Nephron progenitor cell (in vitro differentiated cells): ENCODE measurements at regions not wholly inside any gene's neighbourhood (a gene's known extent, or its start where the extent isn't known, plus 50 kb on each side); places are given as distances from the start of the nearest gene placed in this dataset.
"Not testable (repeated sequence)": the region's sequence is repeated elsewhere in the genome, so short reads cannot be mapped to it uniquely, and the experiment has no call there.

Experiments
- DNase-seq: peaks from one replicate; pipeline ENCODE4 v3.0.0; 2021
- H3K27ac Mint-ChIP-seq: 2 replicates; pipeline ENCODE4 v1.8.0; 2021; ENCODE audit warnings: mild to moderate bottlenecking, moderate library complexity, mixed read lengths
- H3K27me3 Mint-ChIP-seq: 2 replicates; pipeline ENCODE4 v1.8.0; 2021; ENCODE audit warnings: mild to moderate bottlenecking, low read depth, mixed read lengths; ENCODE audit not compliant: poor library complexity
- H3K36me3 Mint-ChIP-seq: 2 replicates; pipeline ENCODE4 v1.8.0; 2021; ENCODE audit warnings: low read depth, mixed read lengths
- H3K4me1 Mint-ChIP-seq: 2 replicates; pipeline ENCODE4 v1.8.0; 2021; ENCODE audit warnings: mixed read lengths
- H3K4me3 Mint-ChIP-seq: 2 replicates; pipeline ENCODE4 v1.8.0; 2021; ENCODE audit warnings: mild to moderate bottlenecking, moderate library complexity, mixed read lengths
- H3K9me3 Mint-ChIP-seq: 2 replicates; pipeline ENCODE4 v1.8.0; 2021; ENCODE audit warnings: mild to moderate bottlenecking, moderate library complexity, mixed read lengths
- CTCF ChIP-seq: fragments of 200-600 bp; sonication (generic); IDR thresholded peaks from 2 replicates; pipeline ENCODE4 v1.5.0; 2021; ENCODE audit warnings: antibody characterized with exemption

- H3K27me3 Mint-ChIP-seq: no peaks in the 10 kb centered on the region
- H3K4me3 Mint-ChIP-seq: no peak overlapping the region
- H3K9me3 Mint-ChIP-seq: peaks cover 3% of the 10 kb centered on the region
- peaks cover under 1% of the 10 kb centered on the region for H3K36me3 Mint-ChIP-seq
- TF ChIP-seq CTCF: no peak
- peaks cover 15% of the 10 kb centered on the region for H3K4me1 Mint-ChIP-seq
- DNase-seq: no peak
- H3K27ac Mint-ChIP-seq: no peak overlapping the region
Measured at GRCh38 chr18:1304392-1304992, 399.8 kb downstream of the ADCYAP1 start.

GRCh38 chr18:1306641-1307040 is 402.0 kb downstream of the ADCYAP1 start:
- no peak overlapping the region for H3K4me3 Mint-ChIP-seq
- no peaks in the 10 kb centered on the region for H3K27me3 Mint-ChIP-seq
- no peak for DNase-seq
- no peak for TF ChIP-seq CTCF
- H3K36me3 Mint-ChIP-seq: peaks cover 14% of the 10 kb centered on the region
- peaks cover 15% of the 10 kb centered on the region for H3K4me1 Mint-ChIP-seq
- H3K9me3 Mint-ChIP-seq: no peaks in the 10 kb centered on the region
- H3K27ac Mint-ChIP-seq: no peak overlapping the region

DNA sequence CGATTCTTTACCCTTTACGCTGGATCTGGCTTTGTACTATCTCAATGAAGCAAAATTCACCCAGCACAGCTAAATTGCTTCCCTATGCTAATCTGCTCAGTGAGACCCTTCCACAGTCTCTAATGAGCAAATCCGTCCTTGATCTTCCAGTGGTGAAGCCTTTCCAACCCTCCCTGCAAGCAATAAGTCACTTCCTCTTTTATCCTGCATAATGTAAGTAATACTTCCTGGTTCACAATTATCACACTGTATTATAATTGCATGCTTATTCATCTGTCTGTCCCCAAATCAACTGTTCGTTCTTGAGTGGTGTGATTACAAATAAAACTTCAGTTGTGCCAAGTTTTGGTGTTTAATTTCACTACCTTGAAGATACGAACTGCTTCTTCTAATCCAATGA is 404.0 kb downstream of the ADCYAP1 start:
- H3K36me3 Mint-ChIP-seq: peaks cover 14% of the 10 kb centered on the region
- DNase-seq: no peak
- no peak for TF ChIP-seq CTCF
- no peak overlapping the region for H3K27ac Mint-ChIP-seq
- H3K9me3 Mint-ChIP-seq: no peaks in the 10 kb centered on the region
- no peak overlapping the region for H3K4me3 Mint-ChIP-seq
- peaks cover under 1% of the 10 kb centered on the region for H3K4me1 Mint-ChIP-seq
- H3K27me3 Mint-ChIP-seq: no peaks in the 10 kb centered on the region

DNA sequence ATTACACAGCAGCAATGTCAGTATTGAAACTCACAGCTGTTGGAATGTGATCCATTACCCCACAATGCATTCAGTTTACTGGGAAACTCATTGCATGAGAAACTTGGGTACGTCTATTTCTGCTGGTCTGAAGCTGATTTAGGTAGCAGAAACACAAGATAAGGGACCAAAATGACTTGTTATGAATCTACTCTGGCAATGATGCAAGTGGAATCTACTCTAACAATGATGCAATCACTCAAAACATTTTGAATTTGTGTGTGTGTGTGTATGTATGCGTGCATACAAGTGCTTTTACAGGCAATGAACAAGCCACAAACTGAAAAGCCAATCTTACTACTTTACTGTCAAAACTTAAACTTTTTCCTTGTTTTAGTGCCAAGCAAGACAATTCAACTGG is 406.7 kb downstream of the ADCYAP1 start:
- no peak for TF ChIP-seq CTCF
- no peaks in the 10 kb centered on the region for H3K27me3 Mint-ChIP-seq
- peaks cover 14% of the 10 kb centered on the region for H3K36me3 Mint-ChIP-seq
- no peaks in the 10 kb centered on the region for H3K9me3 Mint-ChIP-seq
- no peak for DNase-seq
- H3K4me1 Mint-ChIP-seq: no peaks in the 10 kb centered on the region
- H3K4me3 Mint-ChIP-seq: no peak overlapping the region
- no peak overlapping the region for H3K27ac Mint-ChIP-seq

DNA sequence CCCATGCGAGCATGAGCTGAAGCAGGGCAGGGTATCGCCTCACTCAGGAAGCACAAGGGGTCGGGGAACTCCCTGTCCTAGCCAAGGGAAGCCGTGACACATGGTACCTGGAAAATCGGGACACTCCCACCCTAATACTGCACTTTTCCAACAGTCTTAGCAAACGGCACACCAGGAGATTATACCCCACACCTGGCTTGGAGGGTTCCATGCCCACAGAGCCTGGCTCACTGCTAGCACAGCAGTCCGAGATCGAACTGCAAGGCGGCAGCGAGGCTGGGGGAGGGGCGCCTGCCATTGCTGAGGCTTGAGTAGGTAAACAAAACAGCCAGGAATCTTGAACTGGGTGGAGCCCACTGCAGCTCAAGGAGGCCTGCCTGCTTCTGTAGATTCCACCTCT is 430.7 kb downstream of the ADCYAP1 start:
- H3K27me3 Mint-ChIP-seq, H3K27ac Mint-ChIP-seq, H3K4me3 Mint-ChIP-seq, H3K4me1 Mint-ChIP-seq, DNase-seq: not testable (repeated sequence)
- H3K36me3 Mint-ChIP-seq: peaks cover 41% of the 10 kb centered on the region
- peaks cover 64% of the 10 kb centered on the region for H3K9me3 Mint-ChIP-seq

DNA sequence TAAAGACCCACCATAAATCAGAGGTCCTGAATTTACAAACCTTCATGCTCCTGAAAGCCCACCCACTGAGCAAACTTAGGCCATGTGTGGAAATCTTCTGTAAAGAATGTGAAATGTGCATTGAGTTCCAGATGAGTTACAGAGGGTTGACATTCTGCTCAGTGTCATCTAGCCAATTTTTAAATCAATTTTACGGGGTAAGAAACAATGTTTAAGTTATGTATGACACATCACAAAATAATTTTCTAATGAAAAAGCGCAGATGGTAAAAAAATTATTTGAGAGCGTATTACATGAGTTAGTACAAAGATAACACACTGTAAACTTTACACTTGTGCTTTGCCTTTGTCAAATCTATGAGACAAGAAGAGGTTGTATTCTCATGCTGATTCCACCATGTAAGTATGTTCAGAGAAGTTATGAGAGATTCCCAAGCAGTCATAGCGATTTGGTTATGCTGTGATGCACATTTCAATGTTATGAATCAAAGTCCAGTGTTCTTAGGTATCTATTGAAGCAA is 446.3 kb downstream of the ADCYAP1 start:
- no peak overlapping the region for H3K4me3 Mint-ChIP-seq
- DNase-seq: no peak

More for the DNA sequence above, 446.3 kb downstream of the ADCYAP1 start:
- H3K4me1 Mint-ChIP-seq: no peaks in the 10 kb centered on the region
- H3K36me3 Mint-ChIP-seq: no peaks in the 10 kb centered on the region
- peaks cover 8% of the 10 kb centered on the region for H3K9me3 Mint-ChIP-seq
- TF ChIP-seq CTCF: no peak
- H3K27me3 Mint-ChIP-seq: no peaks in the 10 kb centered on the region
- H3K27ac Mint-ChIP-seq: no peak overlapping the region
